IPS DF 6.9 (cell line): ENCODE measurements at regions not wholly inside any gene's neighbourhood (a gene's known extent, or its start where the extent isn't known, plus 50 kb on each side); places are given as distances from the start of the nearest gene placed in this dataset.
A peak's percentile ranks its signal among the peaks of the same experiment; 100 is the strongest.

Experiments
- DNase-seq: peaks from one replicate; pipeline ENCODE4 v3.0.0-alpha.2; 2013; ENCODE audit warnings: low read depth, low spot score
- H3K27ac ChIP-seq: one replicate; pipeline ENCODE4 v1.5.1; 2013; ENCODE audit warnings: low read length, control low read depth
- H3K27me3 ChIP-seq: 2 replicates; pipeline ENCODE4 v1.6.1; 2013; ENCODE audit warnings: mild to moderate bottlenecking, low read length; ENCODE audit not compliant: control insufficient read depth, insufficient read depth
- H3K36me3 ChIP-seq: 2 replicates; pipeline ENCODE4 v1.6.1; 2013; ENCODE audit warnings: low read length; ENCODE audit not compliant: control insufficient read depth, insufficient read depth
- H3K4me1 ChIP-seq: 2 replicates; pipeline ENCODE4 v1.6.1; 2013; ENCODE audit warnings: low read length; ENCODE audit not compliant: control insufficient read depth, insufficient read depth
- H3K4me3 ChIP-seq: 2 replicates; pipeline ENCODE4 v1.5.1; 2013; ENCODE audit warnings: mild to moderate bottlenecking, low read length
- H3K9me3 ChIP-seq: 2 replicates; pipeline ENCODE4 v1.6.1; 2013; ENCODE audit warnings: low read length, inconsistent platforms; ENCODE audit not compliant: control insufficient read depth, insufficient read depth
- WGBS: extraction: QIAGEN DNeasy Blood & Tissue Kit; methylation state at CpG from one replicate; pipeline ENCODE4 v1.1.7; 2013; ENCODE audit warnings: mixed read lengths, missing lambda C conversion rate; ENCODE audit not compliant: insufficient read length, insufficient coverage; 5-methylcytosine and 5-hydroxymethylcytosine counted together

DNA sequence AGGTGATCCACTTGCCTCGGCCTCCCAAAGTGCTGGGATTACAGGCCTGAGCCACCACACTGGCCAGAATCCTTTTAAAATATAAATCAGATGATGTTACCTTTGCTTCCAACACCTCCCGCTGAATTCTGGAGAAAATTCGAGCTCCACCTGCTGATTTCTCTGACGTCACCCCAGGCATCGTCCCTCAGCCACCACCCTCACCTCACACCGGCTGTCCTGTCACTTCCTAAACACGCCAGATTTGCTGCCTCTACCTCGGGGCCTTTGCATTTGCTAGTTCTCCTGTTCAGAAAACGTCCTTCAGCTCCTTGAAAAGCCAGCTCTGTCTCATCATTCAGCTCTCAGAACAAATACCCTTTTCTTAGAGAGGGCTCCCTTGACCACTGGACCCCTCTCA lies 57.9 kb downstream of the FBXO2 start:
- H3K4me3 ChIP-seq, result no peak overlapping the region
- no CpG with 5 or more reads among the region's 9 CpGs for WGBS
- H3K9me3 ChIP-seq, result no peaks in the 10 kb centered on the region
- no peak overlapping the region for H3K27ac ChIP-seq
- no peaks in the 10 kb centered on the region for H3K27me3 ChIP-seq
- no peak for DNase-seq
- no peaks in the 10 kb centered on the region for H3K4me1 ChIP-seq
- H3K36me3 ChIP-seq, result no peaks in the 10 kb centered on the region

DNA sequence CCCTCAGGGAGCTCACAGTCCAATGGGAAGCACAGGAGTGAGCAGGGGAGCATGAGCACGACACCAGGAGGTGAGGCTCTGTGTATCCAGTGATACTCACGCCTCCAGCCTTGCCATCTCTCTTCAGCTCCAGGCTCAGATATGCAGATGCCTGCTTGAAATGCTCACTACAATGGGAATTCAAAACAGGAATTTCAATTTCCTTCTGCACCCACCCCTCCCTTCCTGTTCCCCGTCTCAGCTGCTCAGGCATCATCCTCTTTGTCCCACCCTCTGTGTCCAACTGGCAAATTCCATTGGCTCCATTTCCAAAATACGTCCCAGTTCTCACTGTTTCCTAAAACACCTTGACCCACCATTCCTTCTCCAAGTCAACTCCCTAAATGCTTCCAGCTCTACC lies 58.9 kb downstream of the FBXO2 start:
- no peak overlapping the region for H3K4me3 ChIP-seq
- no peaks in the 10 kb centered on the region for H3K9me3 ChIP-seq
- H3K4me1 ChIP-seq, result no peaks in the 10 kb centered on the region
- no peaks in the 10 kb centered on the region for H3K27me3 ChIP-seq
- no peak overlapping the region for H3K27ac ChIP-seq
- no peaks in the 10 kb centered on the region for H3K36me3 ChIP-seq
- no peak for DNase-seq
- WGBS, result no CpG with 5 or more reads among the region's 4 CpGs

DNA sequence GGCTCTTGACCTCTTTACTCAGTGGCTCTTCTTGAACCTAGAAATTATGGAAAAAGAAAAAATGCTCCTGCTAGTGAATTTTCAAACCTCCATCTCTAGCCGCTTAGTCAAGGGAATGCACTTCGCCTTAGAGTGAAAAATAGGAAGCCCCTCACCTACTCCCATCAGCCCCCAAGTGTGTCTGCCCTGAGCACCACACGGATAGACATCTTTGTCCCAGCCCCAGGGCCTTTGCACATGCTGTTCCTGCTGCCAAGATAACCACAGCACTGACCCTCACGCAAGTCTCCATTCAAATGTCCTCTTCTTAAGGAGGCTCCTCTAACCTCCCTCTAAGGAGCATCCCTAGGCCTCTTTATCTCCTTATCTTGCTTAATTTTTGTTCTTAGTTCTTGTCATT lies 59.6 kb downstream of the FBXO2 start:
- H3K9me3 ChIP-seq, result no peaks in the 10 kb centered on the region
- DNase-seq, result no peak
- H3K27me3 ChIP-seq, result no peaks in the 10 kb centered on the region
- no peak overlapping the region for H3K4me3 ChIP-seq
- H3K4me1 ChIP-seq, result no peaks in the 10 kb centered on the region
- no peaks in the 10 kb centered on the region for H3K36me3 ChIP-seq
- WGBS, result no CpG with 5 or more reads among the region's 4 CpGs
- H3K27ac ChIP-seq, result no peak overlapping the region

DNA sequence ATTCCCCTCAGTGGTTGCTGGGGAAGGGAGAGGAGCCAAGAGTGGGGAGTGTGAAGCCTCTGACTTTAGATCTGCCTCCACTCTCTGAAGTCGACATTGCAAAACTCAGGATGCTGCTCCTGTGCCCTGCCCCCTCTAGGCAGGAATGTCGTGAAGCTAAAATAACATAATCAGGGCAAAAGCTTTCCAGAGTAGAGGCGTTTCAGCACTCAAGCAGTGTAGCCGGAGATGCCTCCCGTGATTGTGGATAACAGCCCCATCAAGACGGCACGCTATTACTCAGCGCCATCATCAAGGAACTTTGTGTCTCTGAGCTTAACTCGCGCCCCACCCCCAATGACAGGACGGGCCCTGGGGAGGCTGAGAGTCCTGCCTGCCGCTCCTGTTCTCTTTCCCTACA lies 60.0 kb downstream of the FBXO2 start:
- H3K27me3 ChIP-seq, result no peaks in the 10 kb centered on the region
- no peaks in the 10 kb centered on the region for H3K9me3 ChIP-seq
- peak; percentile 33 for DNase-seq
- H3K36me3 ChIP-seq, result no peaks in the 10 kb centered on the region
- no CpG with 5 or more reads among the region's 12 CpGs for WGBS
- H3K4me3 ChIP-seq, result no peak overlapping the region
- no peaks in the 10 kb centered on the region for H3K4me1 ChIP-seq
- no peak overlapping the region for H3K27ac ChIP-seq

DNA sequence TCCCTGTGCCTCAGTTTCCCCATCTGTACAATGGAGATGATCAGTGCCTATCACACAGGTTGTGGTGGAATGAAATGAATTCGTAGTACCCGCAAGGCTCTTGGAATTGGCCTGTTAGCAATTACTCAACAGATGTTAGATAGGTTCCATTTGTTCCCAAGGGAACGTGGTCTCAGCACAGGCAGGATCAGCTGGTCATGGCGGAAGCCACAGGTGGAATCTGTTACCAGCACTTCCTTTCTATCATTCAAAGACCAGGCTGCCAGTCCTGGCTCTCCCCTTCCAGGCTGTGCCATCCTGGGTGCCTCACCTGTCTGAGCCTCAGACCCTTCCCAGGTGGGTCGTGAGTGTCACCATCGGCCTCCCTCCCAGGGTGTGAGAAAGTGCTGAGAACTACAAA lies 61.5 kb downstream of the FBXO2 start:
- Histone ChIP-seq H3K4me3 (no peak overlapping the region), H3K36me3 (no peaks in the 10 kb centered on the region), H3K27me3 (no peaks in the 10 kb centered on the region), H3K27ac (no peak overlapping the region), H3K9me3 (no peaks in the 10 kb centered on the region), H3K4me1 (no peaks in the 10 kb centered on the region)
- WGBS, result no CpG with 5 or more reads among the region's 6 CpGs
- DNase-seq, result no peak

DNA sequence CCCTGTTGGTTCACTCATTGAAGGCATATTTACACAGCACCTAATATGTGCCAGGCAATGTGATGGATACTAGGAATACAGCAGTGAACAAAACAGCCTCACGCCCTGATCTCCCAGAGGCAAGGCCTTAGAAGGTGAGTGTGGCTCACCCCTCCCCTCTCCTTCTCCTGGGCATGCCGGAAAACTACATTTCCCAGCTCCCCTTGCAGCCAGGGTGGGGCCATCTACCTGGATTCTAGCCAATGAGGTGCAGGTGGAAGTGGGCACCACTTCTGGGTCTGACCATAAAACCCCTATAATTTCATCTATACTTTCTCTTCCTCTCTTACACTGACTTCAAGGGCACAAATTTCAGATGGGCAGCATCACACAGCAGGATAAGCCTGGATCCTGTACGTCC lies 63.8 kb downstream of the FBXO2 start:
- H3K36me3 ChIP-seq, result no peaks in the 10 kb centered on the region
- no peak for DNase-seq
- no peaks in the 10 kb centered on the region for H3K4me1 ChIP-seq
- WGBS, result no CpG with 5 or more reads among the region's 3 CpGs
- no peak overlapping the region for H3K27ac ChIP-seq
- H3K27me3 ChIP-seq, result no peaks in the 10 kb centered on the region
- H3K9me3 ChIP-seq, result no peaks in the 10 kb centered on the region
- no peak overlapping the region for H3K4me3 ChIP-seq
